Islet precursor cell (in vitro differentiated cells): ENCODE measurements at regions not wholly inside any gene's neighbourhood (a gene's known extent, or its start where the extent isn't known, plus 50 kb on each side); places are given as distances from the start of the nearest gene placed in this dataset.

ENCODE experiments used
- DNase-seq: peaks from one replicate; pipeline ENCODE4 v3.0.0-alpha.2; 2018

- DNase-seq = no peak
Measured at GRCh38 chr1:17982197-17982596, 125.4 kb upstream of the IGSF21 start.

GRCh38 chr1:17984583-17984982, 123.0 kb upstream of the IGSF21 start:
- DNase-seq = no peak

DNA sequence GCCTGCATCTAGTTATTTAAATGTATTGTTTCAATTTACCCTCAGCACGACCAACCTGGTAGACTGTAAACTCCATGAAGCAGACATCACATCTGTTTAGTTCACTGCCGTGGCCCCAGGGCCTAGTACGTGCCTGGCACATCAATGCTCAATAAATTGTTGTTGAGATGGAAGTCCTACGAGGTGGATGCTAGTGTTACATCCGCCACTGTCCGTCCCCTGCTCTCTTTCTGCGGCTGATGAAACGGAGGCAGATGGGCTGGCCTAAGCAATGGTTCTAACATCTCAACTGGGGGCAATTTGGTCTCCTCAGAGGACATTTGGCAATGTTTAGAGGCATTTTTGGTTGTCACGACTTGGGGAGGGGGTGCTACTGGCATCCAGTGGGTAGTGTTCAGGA, 121.4 kb upstream of the IGSF21 start:
- DNase-seq = no peak

DNA sequence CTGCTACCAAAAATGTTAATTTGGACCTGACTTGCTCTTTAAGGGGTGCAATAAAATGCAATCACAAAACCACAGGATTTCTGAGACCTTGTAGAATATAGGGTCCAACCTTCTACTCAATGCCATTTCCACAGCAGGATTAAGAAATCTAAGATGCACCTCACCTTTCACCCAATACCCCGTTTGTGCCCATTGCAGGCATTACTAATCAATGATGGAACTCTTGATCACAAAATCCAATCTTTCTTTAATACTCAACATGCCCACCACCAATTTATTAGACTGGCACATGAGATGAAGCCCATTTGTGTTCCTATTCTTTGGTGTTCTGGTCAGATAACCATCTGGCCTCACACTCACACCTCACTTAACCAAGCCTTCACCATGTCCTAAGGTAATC, 117.2 kb upstream of the IGSF21 start:
- no peak for DNase-seq

DNA sequence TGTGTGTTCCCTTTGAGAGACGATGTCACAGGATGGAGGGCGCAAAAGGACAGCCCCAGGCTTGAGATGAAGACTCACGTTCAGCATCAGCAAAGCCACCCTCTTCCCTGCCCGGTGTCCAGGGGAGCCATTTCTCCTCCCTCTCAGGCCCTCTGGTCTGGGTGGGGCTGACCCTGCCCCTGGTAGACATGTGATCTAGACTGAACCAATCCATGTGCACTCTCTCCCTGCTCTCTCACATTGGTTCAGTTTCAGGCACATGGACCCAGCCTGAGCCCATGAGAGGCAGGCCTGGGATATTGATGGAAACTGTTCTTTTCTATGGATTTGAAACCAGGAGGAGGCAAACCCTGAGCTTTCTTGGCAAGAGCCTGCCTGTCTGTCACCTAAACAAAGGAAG, 115.6 kb upstream of the IGSF21 start:
- no peak for DNase-seq

- DNase-seq = no peak
Measured at GRCh38 chr1:17992800-17993199, 114.8 kb upstream of the IGSF21 start.

- DNase-seq = no peak
Measured at GRCh38 chr1:17994046-17994445, 113.6 kb upstream of the IGSF21 start.

DNA sequence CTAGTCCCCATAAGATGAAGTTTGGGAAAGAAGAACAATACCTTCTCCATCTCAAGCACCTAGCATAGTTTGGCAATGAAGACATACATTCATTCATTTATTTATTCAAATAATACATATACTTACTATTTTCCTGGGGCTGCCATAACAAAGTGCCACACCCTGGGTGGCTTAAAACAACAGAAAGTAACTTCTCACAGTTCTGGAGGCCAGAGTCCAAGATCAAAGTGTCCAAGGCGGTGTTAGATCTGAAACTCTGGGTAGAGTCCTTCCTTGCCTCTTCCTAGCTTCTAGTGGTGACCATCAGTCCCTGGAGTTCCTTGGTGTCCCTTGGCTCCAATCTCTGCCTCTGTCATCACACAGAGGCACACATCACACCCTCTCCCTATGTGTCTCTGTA, 112.1 kb upstream of the IGSF21 start:
- DNase-seq = no peak

DNA sequence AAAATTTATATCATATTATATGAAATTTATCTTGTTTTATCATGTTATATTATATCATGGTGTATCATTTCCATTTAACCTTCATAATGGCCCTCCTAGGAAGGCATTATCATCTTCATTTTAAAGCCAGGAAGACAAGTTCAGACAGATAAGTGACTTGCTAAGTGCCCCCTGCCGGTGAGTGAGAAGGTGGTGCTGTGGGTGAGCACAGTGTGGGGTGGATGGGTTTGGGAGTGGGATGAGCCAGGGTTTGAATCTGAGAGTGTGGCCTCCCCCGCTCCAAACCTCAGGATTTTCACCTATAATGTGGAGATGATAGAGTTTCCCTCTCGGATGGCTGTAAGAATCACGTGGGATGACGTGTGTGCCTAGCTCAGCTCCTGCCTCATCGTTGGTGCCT, 108.7 kb upstream of the IGSF21 start:
- DNase-seq = no peak

GRCh38 chr1:17999884-18000283, 107.7 kb upstream of the IGSF21 start:
- DNase-seq = no peak

- DNase-seq = no peak
Measured at GRCh38 chr1:18001725-18002124, 105.9 kb upstream of the IGSF21 start.

- DNase-seq = no peak
Measured at GRCh38 chr1:18004278-18004677, 103.3 kb upstream of the IGSF21 start.

DNA sequence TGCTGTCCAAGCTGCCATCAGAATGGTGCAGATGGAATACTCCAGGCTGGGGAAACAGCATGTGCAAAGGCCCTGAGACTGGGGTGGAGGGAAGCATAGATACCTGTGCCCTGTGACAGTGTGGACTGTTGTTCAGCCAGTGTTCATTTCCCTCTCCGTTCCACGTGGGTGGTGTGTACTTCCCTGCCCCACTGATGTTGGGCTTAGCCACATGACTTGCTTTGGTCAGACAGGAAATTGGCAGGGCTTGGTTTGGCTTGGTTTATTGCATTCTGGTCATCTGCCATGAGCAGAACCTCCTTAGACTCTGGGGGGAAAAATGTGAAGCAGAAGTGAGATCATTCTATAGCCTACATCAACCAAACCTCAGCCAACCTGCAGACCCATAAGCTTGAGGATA, 102.4 kb upstream of the IGSF21 start:
- no peak for DNase-seq

DNA sequence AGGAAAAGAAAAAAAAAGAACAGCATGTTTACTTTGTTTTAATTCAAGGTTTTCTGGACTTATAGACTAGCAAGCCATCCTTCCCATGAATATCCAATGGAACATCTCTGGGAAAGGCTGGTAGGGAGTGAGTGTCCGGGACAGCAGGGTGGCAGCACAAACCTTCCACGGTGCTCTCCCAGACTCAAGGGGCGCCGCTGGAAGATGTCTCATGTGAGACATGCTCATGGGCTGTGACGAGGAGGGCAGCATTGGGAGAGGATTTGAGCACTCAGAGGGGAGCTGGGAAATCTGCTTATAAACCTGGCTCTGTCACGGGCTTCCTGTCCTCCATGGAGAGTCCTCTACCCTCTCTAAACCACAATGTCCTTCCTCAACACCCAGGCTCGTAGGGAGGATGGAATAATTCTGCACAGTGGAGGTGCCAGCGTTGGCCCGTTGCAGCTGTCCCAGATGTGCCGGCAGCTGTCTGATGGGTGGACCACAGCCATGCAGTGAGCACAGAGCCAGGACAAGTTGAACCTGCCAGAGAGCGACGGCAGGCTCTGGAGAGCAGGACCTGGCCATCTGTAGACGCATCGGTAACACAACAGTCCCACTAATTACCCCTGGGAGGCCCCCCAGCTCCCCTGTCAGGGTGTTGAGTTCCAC, 100.1 kb upstream of the IGSF21 start:
- no peak for DNase-seq

DNA sequence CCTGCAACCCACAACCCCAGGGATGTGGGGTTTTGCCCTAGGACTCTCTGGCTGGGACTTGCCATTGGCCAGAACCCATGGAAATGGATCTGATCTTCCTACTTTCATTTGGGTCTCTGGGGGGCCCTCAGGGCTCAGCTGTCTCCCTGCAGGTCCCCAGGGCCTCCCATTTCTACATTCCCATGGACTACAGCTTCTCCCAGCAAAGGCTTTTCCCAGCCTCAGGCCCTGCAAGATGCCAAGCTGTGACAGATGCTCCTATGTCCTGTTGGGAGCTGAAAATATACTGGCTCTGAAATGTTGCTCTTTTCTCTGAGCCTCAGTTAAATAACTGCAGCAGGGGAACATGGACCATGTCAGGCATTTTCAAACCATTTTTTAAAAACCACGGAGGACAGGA, 99.5 kb upstream of the IGSF21 start:
- DNase-seq = no peak

- DNase-seq = no peak
Measured at GRCh38 chr1:18009055-18009454, 98.5 kb upstream of the IGSF21 start.

DNA sequence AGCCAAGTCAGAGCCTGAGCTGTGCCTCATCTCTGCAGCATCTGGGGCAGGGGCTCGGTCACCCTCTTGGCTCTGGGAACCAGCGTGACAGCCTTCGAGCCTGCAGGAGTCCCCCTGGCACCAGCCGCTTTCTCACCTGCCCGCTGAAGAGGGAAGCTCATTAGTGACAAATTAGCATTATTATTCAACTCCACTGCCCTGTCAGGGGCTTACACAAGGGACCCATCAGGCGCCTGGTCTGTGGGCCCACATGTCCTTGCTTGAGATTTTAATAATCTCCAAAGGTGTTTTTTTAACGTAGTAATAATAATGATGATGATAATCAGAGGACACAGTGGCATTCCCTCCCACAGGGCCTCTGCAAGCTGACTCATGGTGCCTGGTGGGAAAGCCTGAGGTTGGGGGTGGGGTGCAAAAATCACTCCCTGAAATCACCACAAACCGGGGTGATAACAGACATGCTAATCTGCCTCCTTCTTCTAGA, 98.1 kb upstream of the IGSF21 start:
- DNase-seq = no peak

DNA sequence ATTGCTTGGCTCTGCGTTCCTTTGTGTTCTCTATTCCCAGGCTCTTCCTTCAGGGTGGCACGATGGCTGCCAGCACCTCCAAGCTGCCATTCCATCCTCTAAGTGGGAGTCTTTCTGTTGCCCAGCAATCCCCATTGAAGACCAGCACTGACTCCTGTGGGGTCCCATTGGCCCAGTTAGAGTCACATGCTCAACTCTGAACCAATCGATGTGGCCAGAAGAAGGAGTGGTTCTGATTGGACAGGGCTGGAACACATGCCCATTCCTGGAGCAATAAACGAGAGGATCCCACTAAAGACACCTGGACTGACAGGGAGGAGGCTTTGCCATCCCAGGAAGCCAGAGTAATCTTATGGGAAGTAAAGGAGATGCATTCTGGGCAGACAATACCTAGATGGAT, 97.2 kb upstream of the IGSF21 start:
- DNase-seq = no peak

GRCh38 chr1:18010945-18011344, 96.7 kb upstream of the IGSF21 start:
- DNase-seq = no peak

DNA sequence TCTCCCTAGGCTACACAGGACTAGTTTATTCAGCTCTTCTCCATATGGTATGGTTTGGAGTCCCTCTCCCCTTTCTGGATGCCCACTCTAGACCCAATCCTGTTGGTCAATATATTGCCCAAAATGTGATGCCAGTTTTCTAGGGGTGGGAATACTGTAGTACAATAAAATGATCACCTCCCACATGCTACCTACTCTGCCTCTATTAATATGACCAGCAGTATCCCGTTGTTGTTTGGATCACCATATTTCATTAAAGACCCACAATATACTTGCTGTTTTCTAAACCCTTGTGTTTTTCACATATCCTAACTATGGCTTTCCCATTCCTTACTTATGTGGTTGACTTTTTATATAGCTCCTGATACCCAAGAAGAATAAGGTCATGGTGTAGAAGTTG, 95.9 kb upstream of the IGSF21 start:
- DNase-seq = no peak

GRCh38 chr1:18012686-18013085, 94.9 kb upstream of the IGSF21 start:
- DNase-seq = no peak

- DNase-seq = no peak
Measured at GRCh38 chr1:18013216-18013615, 94.4 kb upstream of the IGSF21 start.

DNA sequence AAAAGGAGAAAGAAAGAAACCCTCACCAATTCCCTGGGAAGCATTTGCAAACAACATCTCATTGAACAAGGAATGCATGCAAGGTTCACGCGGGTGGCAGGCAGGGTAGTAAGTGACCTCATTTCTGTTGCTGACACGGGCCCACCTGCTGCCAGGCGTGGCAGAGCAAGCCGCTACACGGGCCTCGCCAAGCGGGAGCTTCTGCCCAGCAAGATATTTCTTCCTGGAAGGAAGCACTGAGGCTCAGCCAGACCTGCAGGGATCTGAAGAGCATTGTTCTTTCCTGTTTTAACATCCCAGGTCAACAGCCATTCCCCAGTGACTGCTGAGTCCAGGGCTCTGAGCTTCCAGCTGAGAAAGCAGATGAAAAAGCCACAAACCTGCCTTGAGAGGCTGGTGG, 91.9 kb upstream of the IGSF21 start:
- DNase-seq = no peak

DNA sequence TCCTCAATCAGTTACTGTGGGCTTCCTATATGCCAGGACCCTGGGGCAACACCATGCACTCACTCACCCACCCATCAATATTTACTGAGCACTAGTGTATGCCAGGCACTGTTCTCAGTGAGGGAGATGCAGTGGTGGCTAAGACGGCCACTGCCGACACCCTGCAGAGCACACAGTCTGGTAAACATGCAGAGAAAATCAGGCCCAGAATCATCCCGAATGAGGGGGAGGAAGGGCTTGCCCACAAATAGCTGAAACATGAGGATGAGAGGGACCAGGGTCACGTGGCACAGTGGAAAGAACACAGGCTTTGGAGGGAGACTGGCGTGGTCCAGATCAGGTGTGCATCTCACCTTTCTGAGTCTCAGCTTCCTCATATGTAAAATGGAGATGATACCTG, 89.2 kb upstream of the IGSF21 start:
- no peak for DNase-seq

- no peak for DNase-seq
Measured at GRCh38 chr1:18020021-18020817, 87.4 kb upstream of the IGSF21 start.
